GOT3 (cell line): ENCODE measurements at regions not wholly inside any gene's neighbourhood (a gene's known extent, or its start where the extent isn't known, plus 50 kb on each side); places are given as distances from the start of the nearest gene placed in this dataset.

ENCODE experiments used
- DNase-seq: peaks from one replicate; lab custom pipeline; 2025; ENCODE audit warnings: mixed read lengths; lab: John Stamatoyannopoulos, UW

DNA sequence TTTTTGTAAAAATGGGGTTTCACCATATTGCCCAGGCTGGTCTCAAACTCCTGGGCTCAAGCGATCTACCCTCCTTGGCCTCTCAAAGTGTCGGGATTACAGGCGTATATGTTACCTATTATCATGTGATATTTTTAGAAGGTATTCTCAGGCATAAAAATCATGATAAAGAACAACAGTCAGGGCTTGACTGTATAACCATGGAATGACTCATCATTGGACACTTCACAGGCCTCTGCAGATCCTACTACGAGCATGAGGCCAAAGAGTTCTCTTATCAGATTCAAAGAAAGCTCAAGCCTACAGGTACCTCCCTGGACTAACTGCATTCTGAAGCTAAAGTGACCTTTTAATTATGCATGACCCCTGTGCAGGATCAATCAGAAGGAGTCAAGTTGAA lies 91.7 kb upstream of the PRICKLE2 start:
- DNase-seq: no peak

DNA sequence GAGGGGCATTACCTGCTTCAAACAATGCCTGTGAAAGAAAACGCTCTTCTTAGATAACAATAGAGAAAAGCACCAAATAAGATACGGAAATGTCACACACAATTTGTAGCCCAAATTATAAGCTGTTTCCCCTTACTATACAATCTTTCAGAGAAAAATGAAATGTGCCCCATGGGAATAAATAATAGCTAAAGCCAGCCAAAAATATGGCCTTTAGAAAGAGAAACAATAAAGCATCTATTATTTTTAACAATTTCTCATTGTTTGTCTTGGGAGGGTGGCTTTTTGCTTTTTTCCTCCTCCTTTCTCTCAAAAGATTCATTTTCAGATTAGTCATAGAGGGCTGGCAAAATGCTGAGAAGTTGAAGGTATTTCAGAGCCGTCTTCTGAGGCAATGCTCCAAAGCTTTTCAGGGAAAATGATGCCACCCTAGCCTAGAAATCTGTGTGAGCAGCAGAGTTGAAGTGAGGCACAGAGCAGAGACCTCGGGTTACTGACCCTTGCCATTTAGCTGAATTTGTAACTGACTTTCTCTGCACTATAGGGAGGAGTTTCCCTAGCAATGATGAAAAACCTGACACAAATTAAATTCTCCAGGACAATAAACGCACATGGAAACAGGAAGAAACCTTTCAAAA lies 86.3 kb upstream of the PRICKLE2 start:
- no peak for DNase-seq

DNA sequence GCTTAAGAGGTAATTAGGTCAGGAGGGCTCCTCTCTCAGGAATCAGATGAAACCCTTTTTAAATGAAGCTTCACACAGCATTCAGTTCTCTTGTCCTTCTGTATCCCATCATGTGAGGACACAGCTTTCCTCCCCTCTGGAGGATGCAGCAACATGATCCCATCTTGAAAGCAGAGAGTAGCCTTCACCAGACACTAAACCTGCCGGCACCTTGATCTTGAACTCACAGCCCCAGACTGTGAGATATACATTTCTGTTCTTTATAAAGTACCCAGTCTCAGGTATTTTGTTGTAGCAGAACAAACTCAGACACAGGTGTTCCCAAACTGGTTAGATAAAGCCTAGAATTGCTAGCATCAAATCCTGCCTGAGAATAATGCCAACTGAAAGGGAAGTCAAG lies 83.7 kb upstream of the PRICKLE2 start:
- DNase-seq: no peak

DNA sequence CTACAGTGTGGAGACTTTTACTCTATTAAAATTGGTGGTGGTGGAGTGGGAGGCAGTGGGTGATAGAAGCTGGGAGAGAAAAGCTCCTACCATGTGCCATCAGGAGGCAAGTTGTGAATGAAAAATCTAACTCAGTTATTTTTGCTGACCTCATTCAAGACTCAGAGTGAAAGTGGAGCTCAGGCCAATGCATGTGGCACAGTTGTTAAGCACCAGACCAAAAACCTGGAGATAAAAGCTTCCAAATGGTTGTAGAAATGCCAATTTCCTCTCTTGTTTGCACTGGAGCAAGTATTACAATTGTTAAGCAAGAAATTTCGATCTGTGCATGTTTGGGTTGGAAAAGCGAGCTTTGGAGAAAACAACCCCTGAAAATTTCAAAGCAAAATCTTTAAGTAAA lies 81.5 kb upstream of the PRICKLE2 start:
- DNase-seq: no peak

DNA sequence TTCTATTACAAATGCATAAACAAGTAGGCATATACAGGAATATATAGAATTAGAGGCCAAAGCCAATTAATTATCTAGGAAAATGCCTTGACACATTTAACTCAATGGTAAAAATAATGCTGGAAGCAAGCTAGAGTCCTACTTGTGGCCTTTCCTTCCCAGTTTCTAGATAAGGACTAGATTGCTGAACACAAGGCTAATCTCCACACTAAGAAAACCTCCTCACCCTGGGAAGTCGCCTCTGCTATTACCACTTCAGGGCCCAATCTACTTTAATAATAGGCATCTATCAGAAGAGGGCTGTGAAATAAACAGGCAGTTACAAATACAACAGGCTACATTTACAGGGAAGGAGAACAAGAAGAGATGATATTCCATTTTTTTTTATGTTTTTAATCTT lies 80.5 kb upstream of the PRICKLE2 start:
- no peak for DNase-seq

DNA sequence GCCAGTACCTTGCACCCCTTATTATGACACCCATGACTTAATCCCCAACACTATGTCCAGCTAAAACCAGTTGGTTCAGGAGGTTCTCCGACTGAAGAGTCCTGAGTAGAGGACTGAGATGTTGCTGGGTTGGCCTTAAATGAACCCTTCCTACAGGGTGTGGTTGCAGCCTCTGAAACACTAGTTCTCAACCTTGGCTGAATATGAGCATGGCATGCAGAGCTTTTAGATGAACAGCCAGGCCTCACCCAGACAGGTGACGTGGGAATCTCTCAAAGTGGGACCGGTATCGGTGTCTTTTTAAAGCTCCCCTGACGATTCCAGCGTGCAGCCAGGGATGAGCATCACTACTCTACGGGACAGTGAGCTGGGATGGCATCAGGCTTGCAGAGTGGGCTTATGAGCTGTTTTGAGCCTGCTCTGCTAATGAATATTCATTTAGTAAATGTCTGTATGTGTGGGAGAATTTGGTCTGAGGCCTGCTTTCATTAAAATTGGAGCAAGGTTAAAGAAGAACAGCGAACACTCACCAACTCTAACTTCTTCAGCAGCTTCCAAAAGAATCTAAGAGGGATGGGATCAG lies 79.7 kb upstream of the PRICKLE2 start:
- DNase-seq: no peak

DNA sequence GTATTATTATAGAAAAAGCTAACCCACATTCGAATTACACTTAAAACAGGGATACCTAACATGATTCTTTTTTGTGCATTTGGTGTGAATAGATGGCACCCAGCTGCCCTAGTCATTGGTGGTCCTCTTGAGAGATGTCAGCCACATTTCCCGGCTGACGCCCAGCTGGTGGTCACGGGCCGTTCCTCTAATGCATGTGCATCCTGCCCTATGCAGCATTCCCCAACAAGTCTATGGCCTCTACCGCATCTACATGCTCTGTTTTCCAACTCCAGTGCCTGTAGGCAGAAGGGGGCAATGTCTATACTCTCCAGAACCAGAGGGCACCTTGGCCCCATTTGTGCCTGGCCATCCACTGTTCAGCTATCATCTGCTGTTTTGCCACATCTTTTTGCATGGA lies 78.6 kb upstream of the PRICKLE2 start:
- DNase-seq: no peak

DNA sequence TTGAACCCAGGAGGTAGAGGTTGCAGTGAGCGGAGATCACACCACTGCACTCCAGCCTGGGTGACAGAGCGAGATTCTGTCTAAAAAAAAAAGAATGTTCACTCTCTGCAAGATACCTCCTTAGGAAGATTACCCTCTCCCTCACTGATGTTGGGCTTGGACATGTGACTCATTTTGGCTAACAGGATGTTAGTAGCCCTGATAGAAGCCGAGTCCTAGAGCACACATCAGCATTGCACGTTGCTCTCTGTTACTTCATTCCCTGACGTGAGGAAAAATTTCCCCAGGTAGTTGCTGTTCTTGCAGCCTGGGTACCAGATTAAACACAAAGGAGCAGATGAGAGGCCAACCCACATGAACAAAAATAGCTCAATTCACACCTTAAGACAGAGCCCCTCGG lies 78.1 kb upstream of the PRICKLE2 start:
- DNase-seq: no peak

DNA sequence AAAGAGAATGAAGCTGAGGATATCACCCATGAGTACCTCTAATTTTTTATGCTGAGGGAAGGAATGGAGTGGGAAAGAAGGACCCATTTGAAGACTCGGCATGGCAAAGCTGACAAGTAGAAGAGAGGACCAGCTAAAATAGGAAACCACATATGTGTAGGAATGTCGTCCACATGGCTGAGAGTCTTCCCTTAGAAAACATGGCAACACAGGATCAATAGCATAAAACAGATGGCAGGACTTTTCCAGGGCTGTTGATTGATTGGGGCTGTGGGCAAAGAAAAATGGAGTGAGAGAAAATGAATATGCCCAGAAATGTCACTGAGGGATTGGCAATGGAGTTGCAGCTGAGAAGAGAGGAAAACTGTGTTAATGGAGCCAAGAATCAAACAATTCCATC lies 76.2 kb upstream of the PRICKLE2 start:
- no peak for DNase-seq

DNA sequence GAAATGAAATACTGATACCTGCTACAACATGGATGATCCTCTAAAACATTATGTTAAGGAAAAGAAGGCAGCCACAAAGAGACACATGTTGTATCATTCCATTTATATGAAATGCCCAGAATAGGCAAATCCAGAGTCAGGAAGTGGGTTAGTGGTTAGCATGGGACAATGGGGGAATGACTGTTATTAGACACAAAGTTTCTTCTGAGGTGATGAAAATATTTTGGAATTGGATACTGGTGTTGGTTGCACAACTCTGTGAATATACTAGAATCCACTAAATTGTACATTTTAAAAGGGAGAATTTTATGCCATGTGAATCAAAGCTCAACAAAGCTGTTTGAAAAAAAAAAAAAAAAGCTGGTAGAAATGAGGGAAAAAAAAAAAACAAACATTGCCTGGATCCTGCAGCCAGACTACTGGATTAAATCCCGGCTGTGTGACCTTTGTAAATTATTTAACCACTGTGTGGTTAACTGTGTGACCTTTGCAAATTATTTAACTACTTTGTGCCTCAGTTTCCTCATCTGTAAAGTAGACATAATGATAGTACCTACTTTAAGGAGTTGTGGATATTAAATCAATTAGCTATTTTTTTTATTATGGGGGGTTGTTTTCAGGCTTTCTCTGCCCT lies 75.6 kb upstream of the PRICKLE2 start:
- no peak for DNase-seq

DNA sequence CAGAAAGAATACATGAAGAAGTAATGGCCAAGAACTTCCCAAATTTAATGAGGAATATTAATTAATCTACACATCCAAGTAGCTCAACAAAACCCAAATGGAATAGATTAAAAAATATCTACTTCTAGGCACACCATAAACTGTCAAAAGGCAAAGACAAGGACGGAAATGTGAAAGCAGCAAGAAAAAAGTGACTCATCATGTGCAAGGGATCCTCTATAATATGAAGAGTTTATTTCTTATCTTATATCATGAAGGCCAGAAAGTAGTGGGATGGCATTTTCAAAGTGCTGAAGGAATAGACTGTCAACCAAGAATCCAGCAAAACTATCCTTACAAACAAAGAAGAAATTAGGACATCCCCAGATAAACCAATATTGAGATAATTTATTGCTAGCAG lies 73.9 kb upstream of the PRICKLE2 start:
- DNase-seq: no peak

DNA sequence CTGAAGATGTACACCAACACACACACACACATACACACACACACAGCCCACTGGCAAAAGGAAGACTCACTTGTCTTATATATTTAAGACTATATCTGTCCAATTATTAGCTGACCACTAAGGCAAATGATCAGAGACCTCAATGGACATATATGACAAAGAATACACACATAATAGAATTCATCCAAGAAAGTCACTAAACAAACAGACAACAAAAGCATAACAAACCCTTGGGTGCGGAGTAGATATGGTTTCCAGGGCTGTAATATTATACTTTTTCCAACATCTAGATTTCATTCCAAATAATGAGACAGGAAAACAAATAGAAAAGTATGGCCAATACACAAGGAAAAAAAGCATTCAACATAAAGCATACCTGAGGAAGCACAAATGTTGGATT lies 72.3 kb upstream of the PRICKLE2 start:
- no peak for DNase-seq

DNA sequence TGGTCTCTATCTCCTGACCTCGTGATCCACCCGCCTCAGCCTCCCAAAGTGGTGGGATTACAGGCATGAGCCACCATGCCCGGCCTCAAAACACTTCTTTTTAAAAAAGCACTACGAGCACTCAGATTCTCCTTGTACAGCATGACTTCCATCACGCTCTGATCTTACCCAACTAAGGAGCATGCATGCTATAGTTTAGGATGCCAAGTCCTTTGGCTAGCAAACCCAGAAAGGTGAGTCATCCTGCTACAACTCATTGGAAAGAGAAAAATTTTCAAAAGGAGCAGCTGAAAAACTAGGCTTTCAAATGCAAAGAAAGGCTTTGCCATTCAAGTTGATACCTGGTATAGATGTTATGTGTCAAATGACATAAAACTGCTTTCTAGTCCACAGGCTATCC lies 70.3 kb upstream of the PRICKLE2 start:
- DNase-seq: no peak

DNA sequence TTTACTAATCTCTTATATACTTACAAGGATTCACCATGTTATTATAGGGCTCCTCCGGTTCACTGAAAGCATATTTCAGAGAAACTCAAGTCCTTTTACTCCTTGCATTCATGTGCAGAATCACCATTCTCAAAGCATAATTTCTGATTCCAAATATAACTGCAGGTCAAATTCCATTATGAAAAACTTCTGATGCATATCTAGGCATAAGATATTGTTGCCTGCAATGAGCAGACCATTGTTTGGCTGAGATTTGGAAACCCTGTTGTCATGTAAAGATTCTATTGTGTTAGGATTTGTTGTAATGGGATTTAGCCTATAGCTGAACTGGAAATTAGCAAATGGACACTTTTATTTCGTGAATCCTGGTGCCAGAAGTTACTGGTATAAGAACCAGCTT lies 69.5 kb upstream of the PRICKLE2 start:
- no peak for DNase-seq

DNA sequence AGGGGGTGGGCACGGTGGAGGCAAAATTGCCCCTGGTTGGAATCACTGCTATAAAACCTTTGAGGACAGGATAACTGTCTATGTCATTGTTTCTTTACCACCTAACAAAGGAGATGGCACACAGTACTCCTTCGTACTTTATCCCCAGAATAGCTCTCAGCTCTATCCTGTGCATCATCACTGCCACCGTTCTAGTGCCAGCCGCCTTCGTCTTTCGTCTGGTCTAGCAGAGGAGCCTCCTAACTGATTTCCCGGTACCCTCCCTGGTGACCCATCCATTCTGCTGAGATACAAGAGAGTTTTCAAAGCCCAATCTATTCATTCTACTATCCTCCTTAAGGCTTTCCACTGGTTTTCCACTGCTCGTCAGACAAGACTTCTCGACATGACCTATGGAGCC lies 67.9 kb upstream of the PRICKLE2 start:
- DNase-seq: no peak

DNA sequence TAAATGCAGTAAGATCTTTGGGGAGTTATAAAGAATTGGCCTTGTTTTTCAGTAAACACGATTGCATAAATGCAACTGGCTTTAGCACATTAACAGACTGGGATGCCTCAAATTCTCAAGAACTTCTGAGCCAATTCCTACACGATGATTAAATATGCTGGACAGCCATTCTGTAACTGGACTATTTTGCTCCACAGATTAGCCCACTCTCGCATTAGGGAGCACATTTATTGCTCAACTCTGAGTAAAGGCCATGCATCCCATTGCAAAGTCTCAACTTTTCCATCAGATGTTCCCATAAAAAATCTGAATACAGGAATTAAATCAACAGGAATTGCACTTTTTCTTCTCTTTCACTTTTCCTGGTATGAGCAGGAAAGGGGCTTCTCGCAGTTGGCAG lies 66.7 kb upstream of the PRICKLE2 start:
- DNase-seq: no peak

DNA sequence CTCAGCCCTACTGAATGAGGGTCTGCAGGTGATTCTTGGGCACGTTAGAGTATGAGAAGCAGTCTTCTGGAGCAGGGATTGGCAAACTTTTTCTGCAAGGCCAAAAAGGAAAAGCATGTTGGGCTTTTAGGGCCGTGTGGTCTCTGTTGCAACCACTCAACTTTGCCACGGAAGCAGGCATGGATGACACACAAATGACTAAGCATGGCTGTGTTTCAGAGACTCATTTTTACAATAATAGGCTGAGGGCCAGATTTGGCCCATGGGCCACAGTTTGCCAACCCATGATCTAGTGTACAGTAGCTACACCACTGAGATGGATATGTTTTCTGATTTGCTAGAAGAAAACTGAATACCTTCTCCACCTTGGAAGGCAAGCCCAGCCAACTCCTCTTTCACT lies 66.1 kb upstream of the PRICKLE2 start:
- DNase-seq: peak; percentile 65

DNA sequence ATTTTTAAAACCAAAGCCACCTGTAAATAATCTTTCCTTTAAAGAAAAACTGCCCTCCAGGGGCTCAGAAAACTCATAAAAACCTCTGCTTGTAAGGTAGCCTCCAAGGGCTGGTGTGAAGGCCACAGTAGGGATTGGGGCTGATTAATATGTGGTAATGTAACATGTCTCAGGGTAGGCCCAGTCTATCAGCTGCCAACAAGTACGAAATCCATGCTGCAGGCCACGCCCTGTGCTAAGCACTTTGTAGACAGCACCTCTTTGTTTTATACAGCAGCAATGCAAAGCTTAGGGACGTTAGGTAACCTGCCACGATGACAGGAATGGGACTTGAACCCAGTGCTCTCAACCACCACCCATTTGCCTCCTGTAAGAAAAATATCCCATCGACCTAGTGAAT lies 65.6 kb upstream of the PRICKLE2 start:
- DNase-seq: no peak

DNA sequence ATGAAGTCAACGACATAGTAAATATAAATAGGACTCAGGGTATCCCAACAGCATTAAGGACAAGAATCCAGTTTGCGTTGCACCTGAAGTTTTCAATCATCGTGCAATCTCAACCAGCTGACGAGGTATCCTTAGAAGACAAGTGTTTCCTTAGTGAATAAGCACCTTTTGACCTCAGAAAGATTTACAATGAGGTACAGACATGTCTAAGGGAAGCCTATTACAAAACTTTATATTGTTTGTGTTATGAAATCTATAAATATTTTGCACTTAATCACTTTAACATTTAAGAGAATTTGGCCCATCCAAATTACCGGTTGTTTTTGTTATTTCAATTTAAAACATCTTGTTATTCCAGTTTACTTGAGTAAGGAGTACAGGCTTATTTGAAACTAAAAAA lies 64.9 kb upstream of the PRICKLE2 start:
- DNase-seq: no peak

DNA sequence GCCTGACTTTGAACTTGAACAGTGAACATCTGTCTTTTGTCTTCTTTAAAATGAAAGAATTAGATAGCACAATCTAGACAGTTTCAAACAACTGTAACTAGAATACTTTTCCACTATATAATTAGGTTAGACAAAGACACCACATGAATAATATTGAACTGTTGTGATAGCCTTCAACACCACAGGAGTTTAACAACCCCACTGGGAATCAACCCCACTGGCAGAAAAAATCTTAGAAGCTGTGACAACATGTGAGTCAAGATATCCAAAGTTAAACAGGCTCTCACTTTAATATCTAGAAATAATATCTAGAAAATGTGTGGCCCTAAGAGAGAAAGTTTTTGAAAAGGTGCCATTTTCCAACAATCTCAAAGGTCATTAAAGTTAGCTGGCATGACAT lies 64.4 kb upstream of the PRICKLE2 start:
- no peak for DNase-seq

DNA sequence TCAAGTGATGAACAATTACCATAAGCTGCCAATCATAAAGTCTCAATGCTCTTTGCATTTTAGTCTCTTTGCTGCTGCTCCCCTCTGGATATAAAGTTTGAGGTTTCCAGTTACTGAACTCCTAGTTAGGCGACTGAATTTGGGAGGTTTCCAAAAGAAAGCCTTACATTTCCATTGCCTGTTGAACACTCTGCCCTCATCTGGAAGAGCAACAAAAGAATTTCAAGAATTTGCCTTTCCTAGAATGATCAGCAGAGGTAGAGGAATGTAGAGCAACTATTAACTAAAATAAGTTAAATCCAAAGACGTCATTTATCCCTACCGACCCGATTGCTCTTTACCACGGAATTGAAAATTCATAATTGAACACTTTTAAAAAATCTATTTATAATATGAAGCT lies 53.4 kb upstream of the PRICKLE2 start:
- DNase-seq: no peak

DNA sequence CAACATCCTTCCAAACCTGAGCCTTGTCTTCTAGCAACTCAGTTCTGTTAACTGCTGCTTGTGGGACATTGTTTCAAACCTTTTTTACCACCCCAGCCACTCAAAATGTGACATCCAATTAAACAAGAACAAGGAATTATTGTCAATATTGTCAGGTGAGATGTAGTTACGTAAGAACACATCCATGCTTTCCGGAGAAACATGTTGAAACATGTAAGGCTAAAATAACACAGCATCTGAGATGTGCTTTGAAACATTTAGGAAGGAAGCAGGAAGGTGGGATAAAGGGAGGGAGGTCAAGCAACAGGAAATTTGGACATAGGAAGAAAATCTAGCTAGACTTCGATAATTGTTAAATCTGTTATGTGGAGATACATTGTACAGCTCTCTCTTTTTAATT lies 50.9 kb upstream of the PRICKLE2 start:
- DNase-seq: no peak
